HG02571 (cell line): ENCODE measurements at regions not wholly inside any gene's neighbourhood (a gene's known extent, or its start where the extent isn't known, plus 50 kb on each side); places are given as distances from the start of the nearest gene placed in this dataset.

Source experiments
- ATAC-seq: cut with Tn5 transposase; IDR thresholded peaks from one replicate; pipeline ENCODE4 v1.9.1; 2021; ENCODE audit warnings: mild to moderate bottlenecking, moderate library complexity; ENCODE audit not compliant: unreplicated experiment

- ATAC-seq, result no peak
Measured at GRCh38 chr6:62480544-62480943, 194.5 kb upstream of the KHDRBS2 start.

GRCh38 chr6:62479697-62480220 is 193.7 kb upstream of the KHDRBS2 start:
- ATAC-seq, result no peak

- ATAC-seq, result no peak
Measured at GRCh38 chr6:62474793-62475192, 188.8 kb upstream of the KHDRBS2 start.

- ATAC-seq, result no peak
Measured at GRCh38 chr6:62466607-62467006, 180.6 kb upstream of the KHDRBS2 start.

- no peak for ATAC-seq
Measured at GRCh38 chr6:62465206-62465605, 179.2 kb upstream of the KHDRBS2 start.

- ATAC-seq, result no peak
Measured at GRCh38 chr6:62452586-62452985, 166.6 kb upstream of the KHDRBS2 start.

GRCh38 chr6:62446647-62447316 is 160.8 kb upstream of the KHDRBS2 start:
- no peak for ATAC-seq

- ATAC-seq, result no peak
Measured at GRCh38 chr6:62445521-62445920, 159.5 kb upstream of the KHDRBS2 start.

GRCh38 chr6:62441182-62441581 is 155.2 kb upstream of the KHDRBS2 start:
- ATAC-seq, result no peak

- no peak for ATAC-seq
Measured at GRCh38 chr6:62429781-62430180, 143.8 kb upstream of the KHDRBS2 start.

GRCh38 chr6:62400521-62401259 is 114.7 kb upstream of the KHDRBS2 start:
- no peak for ATAC-seq

GRCh38 chr6:62393608-62394007 is 107.6 kb upstream of the KHDRBS2 start:
- no peak for ATAC-seq

- ATAC-seq, result no peak
Measured at GRCh38 chr6:62392291-62392690, 106.3 kb upstream of the KHDRBS2 start.

- no peak for ATAC-seq
Measured at GRCh38 chr6:62391358-62391757, 105.3 kb upstream of the KHDRBS2 start.

GRCh38 chr6:62390401-62390800 is 104.4 kb upstream of the KHDRBS2 start:
- ATAC-seq, result no peak

- no peak for ATAC-seq
Measured at GRCh38 chr6:62371453-62372210, 85.6 kb upstream of the KHDRBS2 start.

GRCh38 chr6:62367601-62368000 is 81.6 kb upstream of the KHDRBS2 start:
- peak; percentile 99 for ATAC-seq

- ATAC-seq, result no peak
Measured at GRCh38 chr6:62362097-62362496, 76.1 kb upstream of the KHDRBS2 start.

- ATAC-seq, result no peak
Measured at GRCh38 chr6:62357835-62358234, 71.8 kb upstream of the KHDRBS2 start.

GRCh38 chr6:62354261-62354660 is 68.2 kb upstream of the KHDRBS2 start:
- ATAC-seq, result no peak

GRCh38 chr6:62345962-62346689 is 60.1 kb upstream of the KHDRBS2 start:
- ATAC-seq, result no peak
